SK-N-SH (cell line): ENCODE measurements at regions not wholly inside any gene's neighbourhood (a gene's known extent, or its start where the extent isn't known, plus 50 kb on each side); places are given as distances from the start of the nearest gene placed in this dataset.

ENCODE experiments used
- CTCF ChIA-PET: fragments of 300-600, 350-600 bp; formaldehyde crosslinking; extraction: SDS; loops from one replicate; lab custom pipeline; 2021; lab: Yijun Ruan, JAX
- POLR2A ChIA-PET: fragments of 350-600 bp; sonication (Branson Sonifier 250); formaldehyde crosslinking; extraction: SDS; loops from one replicate; lab custom pipeline; 2020; ENCODE audit warnings: antibody characterized with exemption, inconsistent platforms; lab: Yijun Ruan, JAX
- DNase-seq: peaks from one replicate; pipeline ENCODE4 v3.0.0; 2012
- H2AFZ ChIP-seq: fragments of 200-600 bp; sonication (generic); 2 replicates; pipeline ENCODE4 v1.8.1; 2016; ENCODE audit warnings: antibody characterized with exemption, mild to moderate bottlenecking, low read depth
- H3F3A ChIP-seq: fragments of 200-600 bp; sonication (generic); replicated peaks from 2 replicates; pipeline ENCODE3; 2016; ENCODE audit warnings: antibody characterized with exemption, mild to moderate bottlenecking; ENCODE audit not compliant: insufficient read depth
- H3K27ac ChIP-seq, 2 experiments: fragments of 200-500 bp in 1 of 2; fragments of 200-600 bp in 1 of 2; sonication (Bioruptor generic) in 1 of 2; sonication (generic), shearing (Covaris generic) in 1 of 2; 2 replicates each; pipeline versions ENCODE4 v1.5.1 to v1.6.1; 2014 to 2016; ENCODE audit warnings: low read depth in 2 of 2, inconsistent platforms in 1 of 2, low read length in 1 of 2, mild to moderate bottlenecking in 1 of 2, mixed read lengths in 1 of 2
- H3K27me3 ChIP-seq: fragments of 200-600 bp; sonication (generic), shearing (Covaris generic); 2 replicates; pipeline ENCODE4 v1.6.1; 2016; ENCODE audit warnings: mixed run types; ENCODE audit not compliant: insufficient read depth
- H3K36me3 ChIP-seq, 2 experiments: fragments of 200-500 bp in 1 of 2; fragments of 200-600 bp in 1 of 2; sonication (Bioruptor generic) in 1 of 2; sonication (generic) in 1 of 2; replicated peaks in 1 of 2; 2 replicates each; pipeline versions ENCODE3 to v1.5.1; 2014 to 2016; ENCODE audit warnings: low read length in 1 of 2, mild to moderate bottlenecking in 1 of 2; ENCODE audit not compliant: insufficient read depth in 2 of 2, control insufficient read depth in 1 of 2
- H3K4me1 ChIP-seq, 2 experiments: fragments of 200-500 bp in 1 of 2; fragments of 200-600 bp in 1 of 2; sonication (Bioruptor generic) in 1 of 2; sonication (generic), shearing (Covaris generic) in 1 of 2; 2 replicates each; pipeline versions ENCODE4 v1.5.1 to v1.6.1; 2014 to 2016; ENCODE audit warnings: low read depth in 1 of 2, low read length in 1 of 2, mixed run types in 1 of 2; ENCODE audit not compliant: insufficient read depth in 2 of 2, control insufficient read depth in 1 of 2
- H3K4me2 ChIP-seq: fragments of 200-600 bp; sonication (generic), shearing (Covaris generic); 2 replicates; pipeline ENCODE4 v1.6.1; 2017; ENCODE audit warnings: mixed run types
- H3K4me3 ChIP-seq, 2 experiments: fragments of 200-500 bp in 1 of 2; fragments of 200-600 bp in 1 of 2; sonication (Bioruptor generic) in 1 of 2; sonication (generic), shearing (Covaris generic) in 1 of 2; 2 replicates each; pipeline versions ENCODE4 v1.5.1 to v1.8.1; 2014 to 2016; ENCODE audit warnings: low read depth in 2 of 2, inconsistent platforms in 1 of 2, low read length in 1 of 2, mild to moderate bottlenecking in 1 of 2, mixed read lengths in 1 of 2, moderate library complexity in 1 of 2
- H3K79me2 ChIP-seq: fragments of 200-600 bp; sonication (generic); 2 replicates; pipeline ENCODE4 v1.8.1; 2017; ENCODE audit warnings: mild to moderate bottlenecking; ENCODE audit not compliant: insufficient read depth
- H3K9ac ChIP-seq: fragments of 200-600 bp; sonication (generic); 2 replicates; pipeline ENCODE4 v1.6.1; 2017; ENCODE audit warnings: mixed run types
- H3K9me2 ChIP-seq: fragments of 200-600 bp; sonication (generic); 2 replicates; pipeline ENCODE4 v1.6.1; 2017; ENCODE audit warnings: mixed run types
- H3K9me3 ChIP-seq: fragments of 200-600 bp; sonication (generic); 2 replicates; pipeline ENCODE4 v1.6.1; 2017; ENCODE audit warnings: mixed run types, mild to moderate bottlenecking, moderate library complexity
- H4K20me1 ChIP-seq: fragments of 200-600 bp; sonication (generic); 2 replicates; pipeline ENCODE4 v1.6.1; 2017; ENCODE audit warnings: mild to moderate bottlenecking, mixed run types; ENCODE audit not compliant: insufficient read depth
- ELF1 ChIP-seq: IDR thresholded peaks from 2 replicates; pipeline ENCODE4 v1.4.0; 2012
- EP300 ChIP-seq, 2 experiments: IDR thresholded peaks; 2 replicates each; pipeline versions ENCODE4 v1.4.0 to v1.6.1; 2012; ENCODE audit warnings: borderline replicate concordance in 1 of 2, low read depth in 1 of 2, low read length in 1 of 2
- EZH2phosphoT487 ChIP-seq: fragments of 200-600 bp; sonication (generic); IDR thresholded peaks from 2 replicates; pipeline ENCODE4 v1.6.1; 2017; ENCODE audit warnings: low read depth, mixed run types, mild to moderate bottlenecking, antibody characterized with exemption, moderate library complexity, borderline replicate concordance
- FOSL2 ChIP-seq: IDR thresholded peaks from 2 replicates; pipeline ENCODE4 v1.4.0; 2012; ENCODE audit warnings: low read depth, mild to moderate bottlenecking, moderate library complexity, borderline replicate concordance
- FOXJ3 ChIP-seq: sonication (generic); formaldehyde crosslinking; IDR thresholded peaks from 2 replicates; pipeline ENCODE4 v1.5.1; 2020; ENCODE audit warnings: mild to moderate bottlenecking, missing genetic modification reagents
- GATA2 ChIP-seq: sonication (generic); formaldehyde crosslinking; IDR thresholded peaks from 2 replicates; pipeline ENCODE4 v1.5.0; 2020; ENCODE audit warnings: mild to moderate bottlenecking, missing genetic modification reagents
- JUND ChIP-seq: IDR thresholded peaks from 2 replicates; pipeline ENCODE4 v1.4.0; 2012
- NFIC ChIP-seq: IDR thresholded peaks from 2 replicates; pipeline ENCODE4 v1.4.0; 2012; ENCODE audit warnings: borderline replicate concordance
- RAD21 ChIP-seq: IDR thresholded peaks from 2 replicates; pipeline ENCODE4 v1.6.1; 2012; ENCODE audit warnings: mild to moderate bottlenecking, low read length
- RCOR1 ChIP-seq: fragments of 150-350 bp; IDR thresholded peaks from 2 replicates; pipeline ENCODE4 v1.6.1; 2017; ENCODE audit warnings: antibody characterized with exemption, low read length
- SIN3A ChIP-seq: IDR thresholded peaks from 2 replicates; pipeline ENCODE4 v1.6.1; 2012; ENCODE audit warnings: low read depth, mild to moderate bottlenecking, low read length, moderate library complexity, borderline replicate concordance
- TAF1 ChIP-seq: IDR thresholded peaks from 2 replicates; pipeline ENCODE4 v1.6.1; 2012; ENCODE audit warnings: low read depth, mild to moderate bottlenecking, low read length, moderate library complexity, borderline replicate concordance
- YY1 ChIP-seq: IDR thresholded peaks from 2 replicates; pipeline ENCODE4 v1.4.0; 2012; ENCODE audit warnings: low read depth, mild to moderate bottlenecking
- WGBS: methylation state at CpG from one replicate; pipeline ENCODE4 v1.1.6; 2017; ENCODE audit warnings: low lambda C conversion rate; 5-methylcytosine and 5-hydroxymethylcytosine counted together
- TF ChIP-seq, protein P1 (sequence below): IDR thresholded peaks from 2 replicates; pipeline ENCODE4 v1.6.1; 2012; ENCODE audit warnings: mild to moderate bottlenecking, low read depth, low read length, moderate library complexity
- TF ChIP-seq, protein P2 (sequence below): IDR thresholded peaks from 2 replicates; pipeline ENCODE4; 2012
- TF ChIP-seq, protein P3 (sequence below): IDR thresholded peaks from 2 replicates; pipeline ENCODE4 v1.4.0; 2012; ENCODE audit warnings: low read depth

DNA sequence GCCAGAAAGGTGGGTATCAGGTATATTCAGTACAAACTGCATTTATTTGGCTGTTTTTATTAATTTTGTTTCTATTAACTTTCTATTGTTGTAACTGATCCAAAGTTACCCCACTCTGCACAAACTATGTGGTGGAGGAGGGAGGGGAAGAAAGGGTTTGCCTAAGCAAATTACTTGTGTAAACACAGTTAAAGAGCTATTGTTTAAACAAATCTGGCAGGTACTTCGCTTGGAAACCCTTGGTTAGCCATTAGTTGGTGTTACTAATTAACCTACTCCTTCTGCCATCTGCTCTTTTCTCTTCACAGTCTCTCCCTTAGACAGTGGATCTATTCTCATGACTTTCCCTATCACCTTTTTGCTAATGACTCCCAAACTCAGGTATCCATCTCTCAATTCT is 328.4 kb upstream of the NECTIN3 start (continued):
- TF ChIP-seq, protein P1, sequence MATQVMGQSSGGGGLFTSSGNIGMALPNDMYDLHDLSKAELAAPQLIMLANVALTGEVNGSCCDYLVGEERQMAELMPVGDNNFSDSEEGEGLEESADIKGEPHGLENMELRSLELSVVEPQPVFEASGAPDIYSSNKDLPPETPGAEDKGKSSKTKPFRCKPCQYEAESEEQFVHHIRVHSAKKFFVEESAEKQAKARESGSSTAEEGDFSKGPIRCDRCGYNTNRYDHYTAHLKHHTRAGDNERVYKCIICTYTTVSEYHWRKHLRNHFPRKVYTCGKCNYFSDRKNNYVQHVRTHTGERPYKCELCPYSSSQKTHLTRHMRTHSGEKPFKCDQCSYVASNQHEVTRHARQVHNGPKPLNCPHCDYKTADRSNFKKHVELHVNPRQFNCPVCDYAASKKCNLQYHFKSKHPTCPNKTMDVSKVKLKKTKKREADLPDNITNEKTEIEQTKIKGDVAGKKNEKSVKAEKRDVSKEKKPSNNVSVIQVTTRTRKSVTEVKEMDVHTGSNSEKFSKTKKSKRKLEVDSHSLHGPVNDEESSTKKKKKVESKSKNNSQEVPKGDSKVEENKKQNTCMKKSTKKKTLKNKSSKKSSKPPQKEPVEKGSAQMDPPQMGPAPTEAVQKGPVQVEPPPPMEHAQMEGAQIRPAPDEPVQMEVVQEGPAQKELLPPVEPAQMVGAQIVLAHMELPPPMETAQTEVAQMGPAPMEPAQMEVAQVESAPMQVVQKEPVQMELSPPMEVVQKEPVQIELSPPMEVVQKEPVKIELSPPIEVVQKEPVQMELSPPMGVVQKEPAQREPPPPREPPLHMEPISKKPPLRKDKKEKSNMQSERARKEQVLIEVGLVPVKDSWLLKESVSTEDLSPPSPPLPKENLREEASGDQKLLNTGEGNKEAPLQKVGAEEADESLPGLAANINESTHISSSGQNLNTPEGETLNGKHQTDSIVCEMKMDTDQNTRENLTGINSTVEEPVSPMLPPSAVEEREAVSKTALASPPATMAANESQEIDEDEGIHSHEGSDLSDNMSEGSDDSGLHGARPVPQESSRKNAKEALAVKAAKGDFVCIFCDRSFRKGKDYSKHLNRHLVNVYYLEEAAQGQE: no peak

DNA sequence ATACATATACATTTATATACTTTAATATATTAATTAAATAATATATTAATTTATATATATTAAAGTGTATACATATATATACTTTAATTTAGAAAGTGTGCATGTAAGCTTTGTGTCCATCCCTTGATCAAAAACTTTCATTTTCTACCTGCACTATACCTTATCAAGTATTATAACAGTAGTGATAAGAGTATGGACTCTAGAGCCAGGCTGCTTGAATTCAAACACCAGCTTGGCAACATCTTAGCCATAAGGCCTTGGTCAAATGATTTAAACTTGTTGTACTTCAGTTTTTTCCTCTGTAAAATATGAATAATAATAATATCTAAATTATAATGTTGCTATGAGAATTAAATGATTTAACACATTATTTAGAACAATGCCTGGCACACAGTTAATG is 327.6 kb upstream of the NECTIN3 start:
- Histone ChIP-seq H3F3A (no peaks in the 10 kb centered on the region), H2AFZ (no peak overlapping the region), H3K9me3 (0 out of 2 replicates have a peak, but pooled peaks cover 3% of the 10 kb centered on the region), H3K4me2 (no peak overlapping the region), H3K9me2 (no peaks in the 10 kb centered on the region), H4K20me1 (no peaks in the 10 kb centered on the region), H3K4me3 (no peak overlapping the region), H3K79me2 (no peaks in the 10 kb centered on the region), H3K9ac (no peak overlapping the region), H3K36me3 (no peaks in the 10 kb centered on the region), H3K4me1 (peaks cover 0 to 2% of the 10 kb centered on the region in 2 experiments; a peak in 2 of 4 replicates), H3K27me3 (no peaks in the 10 kb centered on the region), H3K27ac (no peak overlapping the region)
- no peak for TF ChIP-seq NFIC
- ChIA-PET CTCF (no interaction called here), POLR2A (no interaction called here)
- no peak for DNase-seq

DNA sequence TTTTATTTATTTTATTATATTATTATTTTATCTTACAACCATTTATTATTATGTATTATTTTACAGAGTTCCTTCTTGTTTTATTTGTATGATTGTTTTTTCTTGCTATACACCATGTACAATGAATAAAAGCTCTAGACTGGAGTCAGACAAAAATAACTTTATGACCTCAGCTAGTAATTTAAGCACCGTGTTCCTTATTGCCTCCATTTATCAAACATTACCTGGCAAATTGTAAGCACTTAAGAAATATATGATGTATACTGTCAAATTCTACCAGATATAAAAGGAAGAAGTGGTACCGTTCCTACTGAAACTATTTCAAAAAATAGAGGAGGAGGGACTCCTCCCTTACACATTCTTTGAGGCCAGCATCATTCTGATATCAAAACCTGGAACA is 326.9 kb upstream of the NECTIN3 start:
- Histone ChIP-seq H3K27ac (no peak overlapping the region), H3K4me1 (peaks cover 0 to 2% of the 10 kb centered on the region in 2 experiments; a peak in 2 of 4 replicates), H3K79me2 (no peaks in the 10 kb centered on the region), H3K27me3 (no peaks in the 10 kb centered on the region), H3K4me2 (no peak overlapping the region), H3K9me3 (0 out of 2 replicates have a peak, but pooled peaks cover 3% of the 10 kb centered on the region), H3K9me2 (no peaks in the 10 kb centered on the region), H3K4me3 (no peak overlapping the region), H2AFZ (no peak overlapping the region), H3K9ac (no peak overlapping the region), H4K20me1 (no peaks in the 10 kb centered on the region), H3K36me3 (no peaks in the 10 kb centered on the region), H3F3A (no peaks in the 10 kb centered on the region)
- TF ChIP-seq FOSL2 (no peak), RAD21 (no peak), TAF1 (no peak), FOXJ3 (CRISPR knock-in tag) (no peak), EZH2phosphoT487 (no peak), SIN3A (no peak), NFIC (no peak), JUND (no peak), YY1 (no peak), ELF1 (no peak), RCOR1 (no peak), EP300 (IDR thresholded peaks at IDR 0.05; ENCODE audit: borderline replicate concordance in 1 of 2, low read depth in 1 of 2, low read length in 1 of 2) (no peak), GATA2 (CRISPR knock-in tag) (no peak)
- TF ChIP-seq, protein P2, sequence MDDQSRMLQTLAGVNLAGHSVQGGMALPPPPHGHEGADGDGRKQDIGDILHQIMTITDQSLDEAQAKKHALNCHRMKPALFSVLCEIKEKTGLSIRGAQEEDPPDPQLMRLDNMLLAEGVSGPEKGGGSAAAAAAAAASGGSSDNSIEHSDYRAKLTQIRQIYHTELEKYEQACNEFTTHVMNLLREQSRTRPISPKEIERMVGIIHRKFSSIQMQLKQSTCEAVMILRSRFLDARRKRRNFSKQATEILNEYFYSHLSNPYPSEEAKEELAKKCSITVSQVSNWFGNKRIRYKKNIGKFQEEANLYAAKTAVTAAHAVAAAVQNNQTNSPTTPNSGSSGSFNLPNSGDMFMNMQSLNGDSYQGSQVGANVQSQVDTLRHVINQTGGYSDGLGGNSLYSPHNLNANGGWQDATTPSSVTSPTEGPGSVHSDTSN: no peak
- TF ChIP-seq, protein P3, sequence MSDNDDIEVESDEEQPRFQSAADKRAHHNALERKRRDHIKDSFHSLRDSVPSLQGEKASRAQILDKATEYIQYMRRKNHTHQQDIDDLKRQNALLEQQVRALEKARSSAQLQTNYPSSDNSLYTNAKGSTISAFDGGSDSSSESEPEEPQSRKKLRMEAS: no peak
- CTCF ChIA-PET: no interaction called here
- POLR2A ChIA-PET: no interaction called here
- no peak for DNase-seq
- 83% methylated on average over 2 of the region's 2 CpGs for WGBS
